NCI-H1930 (cell line): ENCODE measurements at regions not wholly inside any gene's neighbourhood (a gene's known extent, or its start where the extent isn't known, plus 50 kb on each side); places are given as distances from the start of the nearest gene placed in this dataset.

Experiments
- DNase-seq, 2 experiments: peaks; one replicate each; lab custom pipeline; 2025; lab: John Stamatoyannopoulos, UW

DNA sequence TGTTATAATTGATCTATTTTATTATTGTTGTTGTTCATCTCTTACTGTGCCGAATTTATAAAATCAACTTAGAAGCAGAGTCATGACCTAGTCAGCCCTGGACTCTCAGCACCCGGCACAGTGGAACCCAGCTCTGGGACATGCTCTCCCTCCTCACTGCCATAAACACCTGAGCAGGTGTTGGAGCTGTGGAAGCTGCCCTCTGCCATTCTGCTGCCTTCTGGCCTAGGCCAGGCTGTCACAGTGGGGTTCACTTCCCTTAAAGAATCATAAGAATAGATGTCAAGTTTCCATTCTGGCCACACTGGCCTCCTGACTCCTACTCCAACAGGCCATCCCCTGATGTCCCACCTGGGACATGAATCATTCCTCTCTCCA is 192.2 kb downstream of the ZFP36L2 start:
- no peak for DNase-seq

DNA sequence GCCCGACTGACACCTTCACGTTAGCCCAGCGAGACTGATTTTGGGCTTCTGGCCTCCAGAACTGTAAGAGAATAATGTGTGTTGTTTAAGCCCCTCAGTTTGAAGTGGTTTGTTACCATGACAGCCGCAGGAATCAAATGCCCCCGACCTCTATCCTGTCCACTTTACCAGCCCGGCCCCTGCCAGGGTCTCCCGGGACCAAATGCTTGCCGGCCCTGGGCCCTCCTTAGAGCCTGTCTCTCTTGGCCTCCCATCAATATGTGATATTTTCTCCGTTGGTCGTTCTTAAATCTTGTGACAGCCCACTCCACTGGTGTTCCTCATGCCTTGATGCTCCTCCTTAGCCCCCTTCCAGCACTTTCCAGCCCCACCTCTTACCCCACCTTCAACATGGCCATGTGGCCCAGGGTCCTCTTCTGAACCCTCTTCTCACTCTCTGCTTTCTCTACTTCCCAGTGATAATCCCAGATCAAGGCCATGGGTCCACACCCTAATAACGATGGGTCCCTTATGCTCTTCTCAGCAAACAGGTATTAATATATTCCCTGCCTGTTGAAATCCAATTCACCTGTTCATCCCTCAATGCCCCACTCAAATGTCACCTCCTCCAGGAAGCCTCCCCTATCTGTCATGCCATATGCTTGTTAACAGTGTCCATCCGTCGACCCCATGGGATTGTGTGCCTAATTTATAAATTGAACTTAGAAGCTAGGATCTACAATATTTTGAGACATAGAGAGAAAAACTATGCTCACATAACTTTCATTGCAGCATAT is 192.8 kb downstream of the ZFP36L2 start:
- no peak for DNase-seq

DNA sequence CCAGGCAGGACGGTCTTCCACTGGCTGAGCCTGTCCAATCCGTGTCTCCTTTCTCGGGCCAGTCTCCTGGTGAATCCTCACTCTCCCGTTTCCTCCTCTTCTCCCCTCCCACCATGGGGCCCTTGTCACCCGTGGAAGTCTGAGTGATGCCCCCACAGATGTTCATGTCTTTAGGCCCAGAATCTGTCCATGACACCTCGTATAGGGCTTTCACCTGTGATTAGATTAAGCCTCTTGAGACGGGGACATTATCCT is 193.5 kb downstream of the ZFP36L2 start:
- no peak for DNase-seq

DNA sequence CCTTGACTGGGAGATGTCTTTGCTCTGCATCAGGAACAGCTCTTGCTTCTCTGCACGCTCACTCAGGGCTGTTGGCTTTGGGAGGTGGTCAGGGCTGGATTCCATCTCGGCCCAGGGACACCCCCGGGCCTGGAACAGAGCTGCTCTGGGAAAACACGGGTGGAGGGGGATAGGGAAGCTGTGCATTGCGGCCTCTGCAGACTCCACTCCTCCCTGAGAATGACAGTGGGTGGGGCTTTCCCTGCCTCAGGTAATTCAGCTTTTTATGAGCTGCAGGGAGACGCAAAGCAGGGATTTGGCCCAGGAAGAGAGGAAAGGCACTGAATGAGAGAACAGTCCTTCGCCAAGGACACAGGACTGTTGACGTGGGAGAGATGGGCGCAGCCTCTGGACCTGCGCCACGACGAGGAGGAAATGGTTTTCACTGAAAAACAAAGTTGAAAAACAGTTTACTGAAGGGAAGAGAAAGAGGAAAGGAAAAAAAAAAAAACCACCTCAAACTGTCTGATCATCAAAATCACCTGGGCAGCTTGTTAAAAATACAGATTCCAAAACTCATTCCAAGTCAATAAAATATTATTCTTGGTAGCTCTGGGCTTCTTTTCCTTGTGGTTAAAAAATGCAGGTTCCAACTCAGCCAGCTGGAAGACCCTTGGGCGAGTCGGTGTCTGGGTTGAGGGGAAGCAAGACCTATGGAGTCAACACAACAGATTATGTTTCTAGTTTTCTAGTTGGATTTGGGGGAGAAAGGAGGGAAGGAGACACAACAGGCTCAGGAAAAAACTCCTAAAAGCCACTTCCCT is 194.0 kb downstream of the ZFP36L2 start:
- DNase-seq: no peak

DNA sequence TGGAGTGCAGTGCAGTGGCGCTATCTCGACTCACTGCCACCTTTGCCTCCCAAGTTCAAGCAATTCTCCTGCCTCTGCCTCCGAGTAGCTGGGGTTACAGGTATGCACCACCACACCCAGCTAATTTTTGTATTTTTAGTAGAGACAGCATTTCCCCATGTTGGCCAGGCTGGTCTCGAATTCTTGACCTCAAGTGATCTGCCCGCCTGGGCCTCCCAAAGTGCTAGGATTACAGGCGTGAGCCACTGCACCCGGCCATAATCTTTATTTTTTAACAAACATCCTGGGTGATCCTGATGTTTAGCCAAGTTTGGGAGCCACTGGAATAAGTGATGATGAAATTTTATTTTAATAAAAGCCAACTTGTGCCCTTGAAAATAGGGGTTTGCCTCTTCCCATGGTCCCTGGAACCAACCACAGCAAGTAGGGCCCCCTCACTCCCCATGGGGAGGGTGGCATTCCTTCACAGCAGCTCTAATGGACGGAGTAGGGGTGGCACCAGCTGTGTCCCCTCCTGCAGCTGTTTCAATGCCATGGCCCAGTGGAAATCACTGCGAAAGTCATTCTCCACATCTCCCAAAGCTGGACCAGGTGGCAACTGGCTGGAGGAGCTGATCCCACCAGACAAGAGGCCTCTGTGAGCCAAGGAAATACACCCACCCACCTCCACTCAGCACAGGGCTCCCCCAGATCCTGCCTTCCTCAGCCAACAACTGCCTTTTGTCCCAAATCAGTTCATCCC is 194.8 kb downstream of the ZFP36L2 start:
- no peak for DNase-seq

DNA sequence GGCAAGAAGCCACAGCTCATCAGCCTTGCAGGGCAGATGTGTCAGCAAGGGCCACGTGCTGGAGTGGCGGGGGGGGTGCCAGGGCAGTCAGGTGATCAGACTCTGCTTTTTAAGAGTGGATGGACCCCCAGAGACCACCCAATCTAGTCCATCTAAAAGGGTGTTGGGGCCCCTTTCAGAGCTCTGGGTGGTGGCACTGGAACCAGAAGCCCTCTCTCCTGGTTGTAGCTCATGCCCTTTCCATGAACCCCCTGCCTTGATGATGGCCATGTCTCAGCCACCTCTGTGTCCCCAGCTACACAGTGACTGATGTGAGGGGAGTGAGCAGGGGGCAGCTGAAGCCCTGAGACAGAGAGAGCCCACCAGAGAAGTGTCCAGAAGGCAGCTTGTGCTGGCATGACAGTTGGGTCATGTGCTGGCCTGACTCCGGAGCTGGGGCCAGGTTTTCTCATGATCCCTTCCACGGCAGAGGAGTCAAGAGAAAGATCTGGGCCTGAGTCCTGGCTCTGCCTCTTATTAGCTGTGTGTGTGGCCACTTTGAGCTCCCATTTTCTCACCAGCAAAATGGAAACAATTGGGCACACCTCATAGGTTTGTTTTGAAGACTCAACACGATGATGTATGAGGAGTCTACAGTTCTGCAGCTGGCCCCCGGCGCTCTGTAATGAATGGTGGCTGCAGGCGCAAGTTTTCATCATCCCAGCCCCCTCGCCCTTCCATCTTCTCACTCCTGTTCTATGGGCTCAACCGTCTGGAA is 195.7 kb downstream of the ZFP36L2 start:
- DNase-seq: no peak

DNA sequence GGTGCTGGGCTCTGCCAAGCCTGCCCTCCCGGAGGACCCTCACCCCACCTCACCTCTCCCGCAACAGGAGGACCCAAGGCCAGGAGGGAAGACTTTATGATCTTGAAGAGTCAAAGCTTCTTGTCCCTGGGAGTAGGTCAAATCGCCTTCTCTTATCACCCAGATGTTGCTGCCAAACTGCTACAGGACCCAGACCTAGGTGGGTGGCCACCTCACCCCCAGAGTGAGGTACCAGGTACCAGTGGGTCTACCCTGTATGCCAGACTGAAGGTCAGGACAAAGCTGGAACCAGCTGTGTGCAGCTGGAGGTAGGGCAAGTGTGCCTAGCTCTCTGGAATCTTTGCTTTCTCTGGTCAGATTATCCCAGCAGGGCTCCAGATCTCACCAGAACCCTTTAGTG is 197.2 kb downstream of the ZFP36L2 start:
- DNase-seq: no peak

DNA sequence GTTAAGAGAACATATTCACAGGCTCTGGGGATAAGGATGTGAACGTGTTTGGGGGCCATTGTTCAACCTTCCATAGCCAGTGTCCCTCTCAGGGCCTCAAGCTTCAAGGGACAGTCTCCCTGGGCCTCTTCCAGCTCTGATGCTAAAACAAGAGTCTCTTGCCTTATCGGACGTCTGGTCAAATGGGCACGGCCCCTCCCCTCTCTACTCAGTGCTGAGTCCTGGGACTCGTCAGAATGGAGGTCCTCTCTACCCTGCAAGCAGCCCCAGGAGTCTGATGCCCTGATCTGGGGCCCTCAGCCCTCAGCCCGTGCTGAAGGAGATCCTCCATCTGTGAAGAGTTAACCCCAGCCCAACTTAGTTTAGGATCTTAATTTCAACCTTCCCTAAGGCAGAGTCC is 198.2 kb downstream of the ZFP36L2 start:
- no peak for DNase-seq

DNA sequence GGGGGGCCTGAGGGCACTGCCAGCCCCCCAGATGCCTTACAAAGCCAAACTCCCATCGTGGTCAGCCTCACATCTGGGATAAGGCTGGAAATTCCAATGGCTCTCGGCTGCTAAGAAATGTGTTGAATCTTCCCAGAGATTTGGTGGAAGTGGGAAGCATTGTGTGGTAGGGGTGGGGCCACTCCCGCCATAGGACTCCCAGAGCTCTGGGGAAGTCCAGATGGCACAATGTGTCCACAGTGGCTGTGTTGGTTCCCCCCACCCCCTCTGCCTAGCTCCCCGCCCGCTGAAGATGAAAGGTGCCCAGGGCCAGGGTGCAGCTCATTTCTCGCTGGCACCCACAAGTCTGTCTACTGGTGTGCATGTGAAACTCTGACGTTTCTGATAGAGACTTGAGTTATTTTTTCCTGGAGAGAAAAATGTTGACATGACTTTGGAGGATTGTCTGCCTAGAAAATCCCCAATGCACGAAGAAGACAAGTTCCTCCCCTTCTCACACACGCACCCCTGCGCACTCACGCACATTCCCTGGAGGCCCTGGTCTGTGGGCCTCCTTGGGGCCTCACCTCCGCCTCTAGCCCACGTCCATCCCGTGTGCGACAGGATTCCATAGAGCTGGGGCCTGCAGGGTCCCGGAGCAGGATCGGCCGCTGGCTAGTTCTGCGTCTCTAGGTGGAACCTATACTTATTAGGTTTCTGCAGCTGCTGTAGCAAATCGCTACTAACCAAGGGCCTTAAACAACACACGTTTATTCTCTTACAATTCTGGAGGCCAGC is 199.1 kb downstream of the ZFP36L2 start:
- no peak for DNase-seq

DNA sequence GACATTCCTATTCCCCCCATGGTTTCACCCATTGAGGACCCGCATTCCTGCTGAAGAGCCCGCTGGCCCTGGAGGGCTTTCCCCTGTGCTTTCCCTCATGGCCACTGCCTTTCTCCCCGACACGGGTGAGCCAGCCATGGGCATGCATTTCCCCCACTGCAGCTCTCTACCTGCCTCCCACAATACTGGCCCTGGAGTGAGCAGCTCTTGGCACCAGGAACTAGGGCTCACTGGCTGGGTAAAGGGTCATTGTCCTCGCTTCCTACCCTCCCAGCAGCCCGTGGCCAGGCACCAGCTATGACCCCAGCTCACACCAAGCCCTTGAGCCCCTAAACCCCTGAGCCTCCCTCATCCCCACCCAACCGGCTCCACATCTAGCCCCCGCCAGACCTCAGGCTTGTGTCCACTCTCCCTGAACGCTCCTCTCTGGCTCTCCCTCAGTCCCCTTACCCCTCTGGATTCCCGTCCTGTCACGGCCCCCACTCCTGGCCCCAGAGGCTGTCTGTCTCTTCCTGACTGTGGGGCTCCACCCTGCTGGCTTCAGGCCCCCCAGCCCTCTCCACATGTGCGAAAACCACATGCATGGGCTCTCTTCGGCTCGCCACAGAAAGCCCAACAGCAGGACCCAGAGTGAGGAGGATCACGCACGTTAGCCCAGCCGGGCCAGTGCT is 199.8 kb downstream of the ZFP36L2 start:
- DNase-seq: no peak

DNA sequence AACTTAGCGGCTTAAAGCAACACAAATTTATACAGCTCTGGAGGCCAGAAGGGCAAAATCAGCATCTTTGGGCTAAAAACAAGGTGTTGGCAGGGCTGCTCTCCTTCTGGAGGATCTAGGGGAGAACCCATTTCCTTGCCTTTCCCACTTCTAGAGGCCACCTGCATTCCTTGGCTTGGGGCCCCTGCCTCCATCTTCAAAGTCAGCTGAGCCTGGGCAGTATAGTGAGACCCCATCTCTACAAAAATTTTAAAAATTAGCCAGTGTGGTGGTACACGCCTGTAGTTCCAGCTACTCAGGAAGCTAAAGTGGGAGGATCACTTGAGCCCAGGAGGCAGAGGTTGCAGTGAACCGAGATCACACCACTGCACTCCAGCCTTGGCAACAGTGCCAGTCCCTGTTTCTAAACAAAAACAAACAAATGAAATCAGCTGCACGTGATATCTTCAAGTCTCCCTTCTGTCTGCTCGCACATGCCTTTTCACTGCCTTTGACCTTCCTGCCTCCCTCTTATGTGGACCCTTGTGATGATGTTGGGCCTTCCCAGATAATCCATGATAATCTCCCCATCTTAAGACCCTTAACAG is 200.6 kb downstream of the ZFP36L2 start:
- no peak for DNase-seq

DNA sequence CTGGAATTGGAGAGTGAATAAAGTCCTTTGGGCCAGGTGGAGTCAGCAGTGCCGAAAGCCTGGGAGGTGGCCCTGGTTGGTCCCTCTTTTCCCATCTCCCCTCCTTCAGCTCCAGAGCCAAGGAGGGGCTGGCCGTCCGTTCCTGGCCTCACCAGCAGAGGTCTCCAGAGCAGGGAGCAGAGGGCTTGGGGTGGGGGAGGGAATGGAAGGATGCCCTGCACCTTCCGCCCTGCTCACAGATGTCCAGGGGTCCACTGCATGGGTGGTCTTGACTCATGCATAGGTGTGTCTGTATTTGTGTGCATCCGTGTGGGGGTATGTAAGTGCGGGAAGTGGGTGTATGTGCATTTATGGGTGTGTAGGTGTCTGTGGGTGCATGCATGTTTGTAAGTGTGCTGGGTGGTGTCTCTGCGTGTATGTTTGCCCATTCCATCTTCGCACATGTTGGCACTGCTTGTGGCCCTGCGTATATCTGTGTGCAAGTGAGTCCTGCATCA is 201.8 kb downstream of the ZFP36L2 start:
- DNase-seq: peak in 1 of 2 experiments; percentile 23

DNA sequence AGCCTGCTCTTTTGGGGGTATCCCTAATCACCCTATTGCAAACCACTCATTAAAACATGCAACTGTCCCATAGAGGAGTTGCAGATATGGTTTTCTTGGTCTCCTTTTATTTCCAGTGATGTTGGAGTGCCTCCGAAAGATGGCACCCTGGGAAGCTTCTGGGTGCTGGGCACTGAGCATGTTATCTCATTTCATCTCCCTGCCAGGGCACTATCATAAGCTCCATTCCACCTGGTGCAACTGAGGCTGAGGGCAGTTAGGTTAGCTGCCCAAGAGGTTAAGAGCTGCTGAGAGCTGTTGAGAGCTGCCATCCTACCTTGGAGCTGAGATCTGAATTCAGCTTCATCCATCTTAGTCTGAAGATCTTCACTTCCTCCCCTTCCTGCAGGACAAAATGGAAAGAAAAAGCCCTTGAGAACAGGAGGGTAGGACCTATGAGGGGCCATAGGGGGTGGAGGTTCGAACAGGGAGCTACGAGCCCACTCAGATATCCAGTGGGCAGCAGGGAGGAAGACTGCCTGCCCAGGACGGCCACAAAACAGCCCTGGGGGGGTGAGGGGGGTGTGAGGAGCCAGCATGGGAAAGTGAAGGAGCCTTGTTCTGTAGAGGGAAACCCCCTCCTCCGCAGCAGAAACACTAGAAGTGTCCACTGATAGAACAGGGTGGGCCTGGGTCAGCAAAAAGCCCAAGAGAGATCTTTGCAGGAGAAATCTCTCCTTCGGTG is 202.5 kb downstream of the ZFP36L2 start:
- no peak for DNase-seq

DNA sequence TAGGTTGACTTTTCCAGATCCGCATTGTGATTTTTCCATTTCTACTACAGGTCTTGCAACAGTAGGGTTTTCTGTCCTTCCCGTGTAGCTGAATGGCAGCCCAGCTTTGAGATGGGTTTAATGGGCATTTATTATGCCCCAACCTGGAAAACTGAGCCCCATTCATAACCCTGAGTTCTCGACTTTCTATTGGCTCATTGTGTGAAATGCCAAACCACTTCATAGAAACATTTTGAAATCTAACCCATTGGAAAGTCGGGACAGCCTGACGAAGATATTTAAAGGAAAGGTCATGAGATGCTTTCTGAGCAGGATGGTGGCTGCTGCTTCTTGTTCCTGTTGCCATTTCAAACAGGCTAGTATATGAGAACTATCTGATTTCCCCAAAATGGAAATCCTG is 203.5 kb downstream of the ZFP36L2 start:
- DNase-seq: no peak

DNA sequence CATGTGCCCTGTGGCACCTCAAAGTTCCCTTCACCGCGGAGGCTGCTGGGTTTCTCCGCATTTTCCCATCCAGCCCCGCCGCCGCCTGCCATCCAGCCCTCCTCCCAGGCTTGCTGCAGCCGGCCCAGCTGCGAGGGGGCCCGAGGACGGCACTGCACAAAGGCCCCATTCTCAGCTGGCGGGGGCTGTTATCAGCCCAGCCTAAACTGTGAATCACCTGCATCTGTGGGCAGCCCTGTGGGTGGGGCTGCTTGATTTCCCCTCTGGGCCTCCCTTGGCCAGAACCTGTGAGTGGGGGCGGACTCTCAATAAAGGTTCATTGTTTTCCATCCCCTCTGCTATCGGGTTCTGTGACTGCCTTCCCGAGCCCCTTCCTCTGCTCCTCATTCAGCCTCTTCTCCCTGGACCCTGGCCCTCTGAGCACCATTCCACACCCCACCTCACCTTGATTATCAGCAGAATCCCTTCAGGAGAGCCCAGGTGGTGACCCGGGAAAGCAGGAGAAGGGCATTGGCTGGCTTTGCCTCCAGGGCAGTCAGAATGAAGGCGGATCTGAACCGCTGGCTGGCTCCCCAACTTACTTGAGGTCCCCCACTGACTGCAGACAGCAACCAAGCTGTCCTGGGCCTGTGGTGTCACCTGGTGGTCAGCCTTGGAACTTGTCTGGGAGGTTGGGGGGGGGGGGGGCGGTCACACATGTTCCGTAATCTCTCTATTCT is 204.5 kb downstream of the ZFP36L2 start:
- DNase-seq: no peak

DNA sequence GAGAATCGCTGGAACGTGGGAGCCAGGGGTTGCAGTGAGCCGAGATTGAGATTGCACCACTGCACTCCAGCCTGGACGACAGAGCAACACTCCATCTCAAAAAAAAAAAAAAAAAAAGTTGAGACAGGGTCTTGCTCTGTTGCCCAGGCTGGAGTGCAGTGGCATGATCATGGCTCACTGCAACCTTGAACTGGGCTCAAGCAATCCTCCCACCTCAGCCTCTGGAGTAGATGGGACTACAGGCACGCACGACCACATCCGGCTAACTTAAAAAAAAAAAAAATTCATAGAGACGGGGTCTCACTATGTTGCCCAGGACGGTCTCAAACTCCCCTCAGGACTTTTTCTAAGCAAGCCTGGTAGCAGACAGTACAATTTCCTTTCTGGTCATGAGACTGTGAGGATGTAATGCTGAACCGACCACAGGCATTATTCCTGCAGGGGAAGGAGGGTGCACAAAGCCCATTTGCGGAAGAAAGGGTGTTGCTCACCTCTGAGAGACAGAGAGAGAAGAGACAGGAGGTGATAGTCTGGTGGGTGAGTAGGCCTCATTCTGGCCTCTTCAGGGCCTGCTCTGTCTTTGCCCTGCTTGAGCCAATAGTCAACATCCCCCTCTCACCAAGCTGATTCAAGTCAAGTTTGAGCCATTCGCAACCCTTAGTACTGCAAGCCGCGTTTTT is 205.3 kb downstream of the ZFP36L2 start:
- DNase-seq: no peak

DNA sequence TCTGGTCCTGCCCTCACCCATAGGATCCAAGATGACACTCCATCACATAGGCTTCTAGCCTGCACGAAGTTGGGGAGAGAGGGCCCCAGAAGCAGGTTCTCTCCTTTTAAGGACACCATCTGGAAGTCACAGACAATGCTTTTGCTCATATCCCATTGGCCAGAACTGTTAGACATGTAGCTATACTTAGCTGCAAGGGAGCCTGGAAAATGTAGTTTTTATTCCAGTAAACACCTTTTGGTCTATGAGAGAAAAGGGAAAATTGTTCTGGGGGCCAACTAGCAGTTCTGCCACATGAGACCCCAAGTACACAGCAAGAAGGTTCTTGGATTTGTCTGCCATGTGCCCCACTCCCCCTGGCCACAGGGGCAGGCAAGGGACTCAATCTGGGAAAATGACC is 206.1 kb downstream of the ZFP36L2 start:
- no peak for DNase-seq

DNA sequence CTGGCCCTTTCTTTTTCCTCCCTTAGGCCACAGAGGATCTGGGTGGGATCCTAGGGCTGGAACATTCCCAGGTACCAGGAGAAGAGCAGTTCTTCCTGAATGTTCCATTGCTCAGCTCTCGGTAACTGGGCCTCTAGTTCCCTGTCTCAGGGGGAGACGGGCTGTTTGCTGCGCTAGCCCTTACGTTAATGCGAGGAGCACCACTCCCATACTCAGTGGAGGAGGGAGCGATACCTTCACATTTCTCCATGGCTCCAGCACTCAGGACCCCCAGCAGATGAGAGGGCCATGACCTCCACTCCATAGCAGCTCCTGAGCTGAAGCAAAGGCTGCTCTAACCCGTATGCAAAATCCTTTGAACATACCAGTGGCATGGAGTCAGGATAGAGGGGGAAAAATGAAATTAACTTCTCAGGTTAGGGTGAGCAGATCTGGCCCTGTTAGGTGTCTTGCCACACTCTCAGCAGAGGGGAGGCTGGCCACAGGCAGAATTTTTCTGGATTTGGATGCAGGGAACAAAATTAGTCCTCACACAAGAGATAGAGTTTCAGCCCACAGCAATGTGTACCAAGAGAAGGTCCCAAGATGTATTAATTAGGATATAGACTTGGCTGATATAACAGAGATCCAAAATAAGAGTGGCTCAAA is 206.7 kb downstream of the ZFP36L2 start:
- no peak for DNase-seq
